G401 (cell line): ENCODE measurements at regions not wholly inside any gene's neighbourhood (a gene's known extent, or its start where the extent isn't known, plus 50 kb on each side); places are given as distances from the start of the nearest gene placed in this dataset.
"Not testable (repeated sequence)": the region's sequence is repeated elsewhere in the genome, so short reads cannot be mapped to it uniquely, and the experiment has no call there.

Experiments
- DNase-seq: peaks from one replicate; pipeline ENCODE4 v3.0.0-alpha.2; 2015; ENCODE audit warnings: low spot score
- in situ Hi-C: cut with HindIII; loops from 2 replicates; pipeline ENCODE4 v1.10.0; 2016; ENCODE audit warnings: low sequenced_read_pairs, mixed read lengths

DNA sequence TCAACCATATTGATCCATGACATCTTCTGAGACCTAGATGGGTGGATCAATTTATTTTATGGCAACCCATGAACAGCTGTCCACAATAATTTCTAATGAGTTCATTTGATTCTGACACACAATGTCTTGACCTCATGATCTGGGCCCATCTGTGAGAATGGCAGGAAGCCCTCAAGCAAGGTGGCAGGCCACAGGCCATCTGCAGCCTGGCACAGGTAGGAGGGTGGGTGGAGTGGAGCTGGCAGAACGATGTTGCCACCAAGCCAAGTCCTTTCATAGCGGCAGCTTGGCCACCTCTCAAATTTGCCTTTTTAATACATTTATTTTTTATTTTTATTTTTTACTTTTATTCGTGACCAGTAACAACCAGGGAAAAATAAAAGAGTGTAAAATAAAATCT is 1181.6 kb upstream of the SORCS1 start:
- peak; percentile 87 for DNase-seq
- in situ Hi-C loops = no loop called here

DNA sequence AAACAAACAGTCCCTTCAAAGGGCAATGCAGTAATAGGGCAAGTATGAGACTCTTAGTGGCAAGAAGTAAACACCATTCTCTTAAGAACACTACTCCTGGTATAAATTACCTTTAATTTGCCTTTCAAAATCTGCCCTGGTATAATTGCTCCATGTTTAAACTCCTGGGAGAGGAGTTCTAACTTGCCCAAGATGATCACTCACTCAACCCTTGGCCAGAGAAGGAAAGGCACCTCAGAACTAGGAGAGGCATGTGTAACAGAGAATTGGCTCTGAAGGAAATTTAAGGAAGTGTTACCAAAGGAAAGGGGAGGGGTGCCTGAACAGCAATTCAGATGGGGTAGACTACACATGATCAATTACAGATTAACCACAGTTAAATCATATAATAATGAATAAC is 1173.6 kb upstream of the SORCS1 start:
- in situ Hi-C loops = no loop called here

DNA sequence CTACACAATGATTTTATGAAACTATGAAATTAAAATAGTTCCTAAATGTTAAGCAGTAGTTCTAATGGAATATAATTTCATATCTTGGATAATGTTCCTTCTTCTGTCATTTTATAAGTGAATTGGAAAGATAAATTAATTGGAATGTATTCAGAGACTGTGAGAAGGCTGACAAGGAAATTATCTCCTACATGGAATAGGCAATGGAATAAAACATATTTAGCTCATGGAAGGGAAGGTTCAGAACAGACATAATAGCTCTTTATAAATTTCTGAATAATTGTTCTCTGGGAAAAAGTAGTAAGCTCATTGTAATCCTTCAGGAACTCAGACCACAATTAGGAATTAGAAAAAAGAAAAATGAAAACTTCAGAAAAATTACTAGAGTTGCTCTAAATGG is 1172.3 kb upstream of the SORCS1 start:
- in situ Hi-C loops = no loop called here
- DNase-seq = no peak

More for the DNA sequence above, 1173.6 kb upstream of the SORCS1 start:
- DNase-seq = no peak

DNA sequence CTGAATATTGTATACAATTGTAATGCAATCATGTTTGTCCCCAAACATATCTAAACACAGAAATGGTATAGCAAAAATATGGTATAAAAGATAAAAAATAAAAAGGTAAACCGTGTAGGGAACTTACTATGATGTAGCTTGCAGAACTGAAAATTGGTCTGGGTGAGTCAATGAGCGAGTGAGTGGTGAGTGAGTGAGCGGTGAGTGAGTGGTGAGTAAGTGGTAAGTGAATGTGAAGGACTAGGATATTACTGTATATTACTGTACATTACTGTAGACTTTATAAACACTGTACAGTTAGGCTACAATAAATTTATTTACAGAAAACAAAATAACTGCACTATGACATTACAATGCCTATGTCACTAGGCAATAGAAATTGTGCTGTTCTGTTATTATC is 1163.2 kb upstream of the SORCS1 start:
- DNase-seq = no peak
- in situ Hi-C loops = no loop called here

DNA sequence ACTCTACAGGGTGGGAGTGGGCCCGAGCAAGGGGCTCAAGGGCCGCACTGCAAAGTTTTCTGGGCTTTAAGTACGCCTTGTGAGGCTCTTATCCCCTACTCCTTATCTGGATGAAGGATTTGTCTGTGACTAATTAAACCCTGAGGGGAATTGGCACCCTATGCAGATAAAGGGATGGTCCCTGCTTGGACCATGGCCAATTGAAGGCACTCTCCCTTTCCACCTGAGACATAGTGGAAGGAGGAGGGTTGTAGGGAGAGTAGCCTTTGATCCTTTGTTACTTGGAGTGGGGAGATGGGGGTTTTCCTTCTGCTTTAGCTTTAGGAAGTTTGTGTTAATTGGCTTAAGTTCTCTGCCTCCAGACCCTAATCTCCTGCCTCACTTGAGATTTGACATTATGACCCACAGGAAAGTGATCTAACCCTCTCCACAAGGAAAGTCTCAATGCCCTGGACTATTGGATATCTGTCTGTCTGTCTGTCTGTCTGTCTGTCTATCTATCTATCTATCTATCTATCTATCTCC is 1158.8 kb upstream of the SORCS1 start:
- DNase-seq = no peak
- in situ Hi-C loops = no loop called here

DNA sequence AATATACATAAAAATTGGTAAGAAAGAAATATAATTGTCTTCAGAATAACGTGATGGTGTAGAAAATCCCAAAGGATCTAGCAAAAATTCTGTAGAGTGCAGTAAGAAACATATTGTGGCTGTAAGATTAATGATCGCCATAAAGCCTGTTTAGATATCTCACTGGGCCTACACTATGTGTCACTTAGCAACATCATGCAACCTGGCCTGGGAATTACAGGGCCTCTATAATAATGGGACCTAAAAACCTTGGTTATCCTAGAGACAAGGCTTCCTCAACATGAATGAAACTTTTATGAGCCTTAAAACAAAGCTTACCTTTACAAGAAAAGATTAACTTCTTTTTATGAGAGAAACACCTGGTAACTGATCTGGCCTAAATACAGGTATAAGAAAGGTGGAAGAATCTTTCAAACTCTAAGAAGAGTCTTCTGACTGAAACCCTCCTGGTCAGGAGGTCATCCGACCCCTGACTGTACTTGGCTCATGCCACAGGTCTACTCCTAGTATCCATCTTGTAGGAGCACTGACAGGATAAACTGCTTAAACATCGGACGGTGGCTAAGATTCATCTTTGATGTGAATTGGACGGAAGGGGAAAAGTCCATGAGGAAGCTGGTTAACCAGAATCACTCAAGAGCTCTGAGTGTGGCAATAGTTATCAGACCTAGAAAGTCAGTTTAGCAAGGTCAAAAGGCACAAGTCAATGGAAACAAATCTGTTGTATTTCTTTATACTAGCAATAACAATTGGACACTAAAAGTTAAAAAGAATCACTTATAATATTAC is 1155.1 kb upstream of the SORCS1 start:
- DNase-seq = no peak
- in situ Hi-C loops = no loop called here

DNA sequence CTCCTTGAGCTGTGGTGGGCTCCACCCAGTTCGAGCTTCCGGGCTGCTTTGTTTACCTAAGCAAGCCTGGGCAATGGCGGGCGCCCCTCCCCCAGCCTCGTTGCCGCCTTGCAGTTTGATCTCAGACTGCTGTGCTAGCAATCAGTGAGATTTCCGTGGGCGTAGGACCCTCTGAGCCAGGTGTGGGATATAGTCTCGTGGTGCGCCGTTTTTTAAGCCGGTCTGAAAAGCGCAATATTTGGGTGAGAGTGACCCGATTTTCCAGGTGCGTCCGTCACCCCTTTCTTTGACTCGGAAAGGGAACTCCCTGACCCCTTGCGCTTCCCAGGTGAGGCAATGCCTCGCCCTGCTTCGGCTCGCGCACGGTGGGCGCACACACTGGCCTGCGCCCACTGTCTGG is 1151.1 kb upstream of the SORCS1 start:
- DNase-seq, in situ Hi-C loops: not testable (repeated sequence)

DNA sequence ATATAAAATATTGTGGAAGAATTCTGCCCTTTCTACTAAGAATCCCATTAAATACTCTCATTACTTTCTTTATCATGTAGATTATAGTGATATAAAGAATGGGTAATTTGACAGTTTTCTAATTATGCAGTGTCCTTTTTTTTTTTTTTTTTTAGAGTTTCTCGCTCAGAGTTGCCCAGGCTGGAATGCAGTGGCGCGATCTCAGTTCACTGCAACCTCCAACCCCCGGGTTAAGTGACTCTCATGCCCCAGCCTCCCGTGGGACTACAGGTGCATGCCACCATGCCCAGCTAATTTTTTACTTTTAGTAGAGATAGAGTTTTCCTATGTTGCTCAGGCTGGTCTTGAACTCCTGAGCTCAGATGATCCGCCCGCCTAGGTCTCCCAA is 1143.4 kb upstream of the SORCS1 start:
- DNase-seq = no peak
- in situ Hi-C loops = no loop called here

DNA sequence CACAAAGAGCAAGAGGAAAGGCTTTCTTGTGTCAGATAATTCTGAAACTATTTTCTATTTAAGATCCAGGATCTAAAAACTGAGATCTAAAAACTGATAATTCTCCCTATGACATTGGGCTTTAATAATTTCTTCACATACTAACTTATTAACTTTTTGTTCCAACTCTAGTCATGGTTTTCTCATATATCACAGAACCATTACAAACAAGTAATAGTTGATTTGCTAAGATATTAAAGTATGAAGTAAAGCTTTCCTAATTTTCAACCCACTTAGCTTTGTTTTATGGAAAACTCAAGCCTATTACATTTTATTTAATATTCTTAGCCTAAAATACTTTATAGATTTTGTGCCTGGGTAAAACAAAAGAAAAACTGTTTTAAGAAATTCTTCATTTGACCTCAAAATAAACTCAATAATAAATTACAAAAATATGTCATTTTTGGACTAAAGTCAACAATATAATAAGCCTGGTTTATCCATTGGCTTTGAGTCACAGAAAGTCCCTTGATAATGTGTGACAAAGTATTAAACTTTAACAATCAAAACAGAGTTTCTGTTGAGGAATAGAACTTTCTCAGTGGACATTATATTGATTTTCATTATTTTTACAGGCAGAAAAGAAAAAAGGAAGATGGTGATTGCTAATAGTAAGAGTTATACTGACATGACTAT is 1142.9 kb upstream of the SORCS1 start:
- in situ Hi-C loops = no loop called here
- DNase-seq = no peak

DNA sequence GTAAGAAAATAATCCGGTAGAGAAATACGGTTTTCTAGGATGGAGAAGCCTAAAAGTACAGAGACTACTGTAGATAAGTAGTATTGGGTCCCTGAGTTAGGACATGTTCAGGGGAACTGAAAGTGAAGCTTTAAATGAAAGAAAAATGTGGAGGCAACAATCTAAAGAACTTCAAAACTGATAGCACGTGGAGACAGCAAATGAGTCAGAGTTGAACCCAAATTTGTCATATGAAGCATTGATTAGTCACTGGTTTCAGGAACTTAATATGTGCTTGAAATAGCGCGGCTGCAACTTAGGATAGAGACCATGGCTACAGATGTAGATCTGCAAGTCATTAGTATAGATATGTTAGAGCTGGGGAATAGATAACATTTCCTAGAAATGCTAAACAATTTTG is 1138.6 kb upstream of the SORCS1 start:
- no peak for DNase-seq
- in situ Hi-C loops = no loop called here

DNA sequence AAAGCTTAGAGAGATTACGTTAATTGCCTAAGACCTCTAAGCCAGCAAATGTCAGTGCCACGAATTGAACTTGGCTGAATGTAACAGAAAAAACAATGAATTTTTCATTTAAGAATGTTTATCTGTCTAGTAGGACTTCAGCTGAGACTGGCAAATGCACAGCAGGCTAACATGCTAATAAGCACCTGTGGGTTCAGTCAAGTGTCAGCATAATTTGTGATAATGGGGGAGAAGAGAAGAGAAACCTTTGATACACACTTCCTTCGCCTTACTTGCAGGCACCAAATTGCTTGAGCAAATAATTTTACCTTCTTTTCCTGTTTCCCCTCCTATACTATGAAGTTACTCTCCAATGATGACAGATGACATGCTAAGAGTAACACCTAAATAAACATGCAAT is 1136.5 kb upstream of the SORCS1 start:
- in situ Hi-C loops = no loop called here
- DNase-seq = no peak

DNA sequence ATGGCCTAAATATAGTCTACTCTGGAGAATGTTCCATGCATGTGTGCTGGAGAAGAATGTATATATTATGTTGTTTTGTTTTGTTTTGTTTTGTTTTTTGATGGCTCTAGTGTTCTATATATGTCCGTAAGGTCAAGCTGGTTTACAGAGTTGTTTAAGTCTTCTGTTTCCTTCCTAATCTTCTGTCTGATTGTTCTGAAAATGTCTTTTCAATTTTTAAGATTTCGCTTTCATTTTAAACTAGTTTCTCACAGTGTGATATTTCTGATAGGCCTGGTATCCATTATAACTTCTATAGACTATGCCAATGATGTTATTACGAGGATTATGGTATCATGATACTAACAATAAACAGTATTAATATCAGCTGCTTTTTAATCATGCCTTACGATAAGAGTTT is 1126.3 kb upstream of the SORCS1 start:
- no peak for DNase-seq
- in situ Hi-C loops = no loop called here

DNA sequence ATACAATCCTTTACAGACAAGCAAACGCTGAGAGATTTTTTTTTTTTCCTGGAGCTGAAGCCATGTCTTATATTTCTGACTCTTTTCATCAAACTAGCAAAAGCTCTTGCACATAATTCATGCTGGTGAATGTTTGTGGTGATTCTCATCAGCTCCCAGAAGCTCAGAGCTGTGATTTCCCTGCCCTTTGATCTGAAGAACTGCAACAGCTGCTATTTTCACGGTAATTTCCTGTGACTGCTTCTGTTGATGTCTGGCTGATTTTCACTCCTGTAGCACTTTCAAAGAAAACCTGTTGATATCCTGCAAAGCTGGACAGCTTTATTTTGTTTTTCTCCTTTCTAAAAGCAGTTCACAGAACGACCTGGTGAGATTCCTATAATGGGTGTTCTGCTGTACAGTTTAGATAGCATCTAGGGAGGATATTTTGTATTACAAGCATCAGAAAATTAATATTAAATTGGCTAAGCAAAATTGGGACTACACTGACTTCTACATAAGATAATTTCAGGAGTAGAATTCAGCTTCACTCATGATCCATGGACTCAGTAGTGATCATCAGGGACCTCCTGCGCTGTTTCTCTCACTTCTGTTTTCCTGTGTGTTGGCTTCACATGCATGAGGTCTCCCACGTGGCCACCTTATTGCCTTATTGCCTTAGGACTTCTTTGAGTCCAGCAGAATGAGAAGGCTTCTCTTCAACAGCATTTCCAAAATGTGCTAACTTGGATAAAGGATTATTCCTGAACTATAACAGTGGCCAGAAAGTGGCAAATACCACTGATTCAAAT is 1111.6 kb upstream of the SORCS1 start:
- in situ Hi-C loops = no loop called here
- no peak for DNase-seq

DNA sequence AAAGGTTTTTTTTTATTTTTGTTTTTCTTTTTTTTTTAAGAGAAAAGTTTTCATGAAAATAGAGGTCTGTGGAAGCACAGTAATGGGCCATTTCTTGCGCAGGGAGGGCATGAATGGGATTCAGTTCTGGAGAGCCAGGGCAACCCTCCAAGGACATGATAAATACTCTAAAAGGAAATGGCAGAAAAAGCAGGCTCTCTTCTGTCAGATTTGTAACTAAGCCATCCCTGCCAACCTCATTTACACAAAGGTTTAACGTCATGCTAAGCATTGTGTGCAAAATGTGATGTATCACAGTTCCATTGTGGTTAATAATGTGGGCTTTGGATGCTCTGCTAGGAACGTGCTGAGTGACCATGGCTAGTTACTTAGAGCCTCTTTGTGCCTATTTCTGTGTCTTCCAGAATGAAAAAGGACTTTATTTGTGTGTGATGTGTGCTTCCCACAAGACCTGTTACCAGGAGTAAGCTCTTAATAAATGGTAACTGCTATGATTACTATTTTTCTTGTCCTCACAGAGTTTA is 1095.9 kb upstream of the SORCS1 start:
- DNase-seq = no peak
- in situ Hi-C loops = no loop called here

DNA sequence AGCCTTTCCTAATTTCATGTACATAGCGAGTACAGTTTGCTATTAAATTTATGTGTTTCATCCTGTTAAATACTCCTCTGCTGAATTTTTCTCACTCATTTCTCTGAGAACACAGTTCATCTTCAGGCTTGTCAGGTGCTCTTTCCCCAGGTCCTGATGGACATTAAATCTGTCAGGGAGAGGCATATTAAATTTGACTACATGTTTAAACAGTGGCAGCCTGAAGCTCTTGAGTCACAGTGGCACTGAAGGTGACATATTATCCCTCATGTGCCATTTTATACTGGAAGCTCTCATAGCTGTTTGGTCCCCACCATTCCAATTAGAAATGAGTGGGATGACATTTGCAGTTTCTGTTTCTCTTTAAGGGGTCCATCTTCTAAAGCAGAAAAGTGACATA is 1089.6 kb upstream of the SORCS1 start:
- in situ Hi-C loops = no loop called here
- no peak for DNase-seq

DNA sequence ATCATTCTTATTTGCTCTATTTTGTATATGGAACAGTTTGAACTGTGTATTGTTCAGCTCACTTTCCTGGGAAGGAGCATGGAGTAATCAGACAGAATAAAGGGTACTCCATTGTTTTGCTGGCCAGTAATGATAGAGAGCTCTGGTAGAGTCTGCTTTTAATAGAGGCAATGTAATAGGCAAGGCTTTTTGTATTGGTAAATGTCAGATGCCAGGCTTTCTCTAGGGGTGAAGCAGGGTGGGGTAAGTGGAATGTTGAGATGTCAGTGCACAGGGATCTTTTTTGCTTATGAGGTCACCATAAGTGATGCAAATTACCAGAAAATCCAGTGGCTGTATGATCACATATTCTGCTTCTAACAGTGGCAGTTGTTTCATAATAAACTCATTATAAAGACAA is 1088.3 kb upstream of the SORCS1 start:
- in situ Hi-C loops = no loop called here
- no peak for DNase-seq

DNA sequence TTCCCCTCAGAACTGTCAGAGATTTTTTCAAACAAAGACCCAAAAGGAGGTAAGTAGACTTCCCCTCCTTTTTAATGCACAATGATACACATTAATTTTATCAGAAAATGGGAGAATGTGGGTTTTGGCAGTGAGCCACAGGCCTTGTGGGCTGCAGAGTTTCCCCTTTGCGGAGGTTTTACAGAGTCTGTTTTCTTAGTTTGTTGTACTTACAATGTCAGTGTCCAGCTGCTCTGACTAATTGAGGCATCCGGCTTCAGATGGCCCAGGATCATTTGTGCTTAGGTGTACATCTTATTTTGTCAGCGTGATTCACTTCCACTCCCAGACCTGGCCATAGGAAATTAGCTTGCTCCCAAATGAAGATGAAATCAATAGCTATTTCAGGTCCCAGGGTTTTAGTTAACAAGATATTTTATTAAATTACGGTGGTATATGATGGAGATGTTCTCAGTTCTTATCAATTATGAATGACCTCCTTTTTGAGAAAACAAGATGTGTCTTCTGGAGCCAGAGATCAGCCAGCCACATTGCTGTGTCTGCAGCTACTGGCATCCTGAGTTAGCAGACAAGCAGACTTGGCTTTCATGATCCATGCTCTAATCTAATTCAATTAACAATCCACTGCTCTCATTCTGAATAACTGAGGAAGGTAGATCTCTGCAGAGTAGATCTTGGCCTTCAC is 1086.6 kb upstream of the SORCS1 start:
- in situ Hi-C loops = no loop called here
- DNase-seq = no peak

DNA sequence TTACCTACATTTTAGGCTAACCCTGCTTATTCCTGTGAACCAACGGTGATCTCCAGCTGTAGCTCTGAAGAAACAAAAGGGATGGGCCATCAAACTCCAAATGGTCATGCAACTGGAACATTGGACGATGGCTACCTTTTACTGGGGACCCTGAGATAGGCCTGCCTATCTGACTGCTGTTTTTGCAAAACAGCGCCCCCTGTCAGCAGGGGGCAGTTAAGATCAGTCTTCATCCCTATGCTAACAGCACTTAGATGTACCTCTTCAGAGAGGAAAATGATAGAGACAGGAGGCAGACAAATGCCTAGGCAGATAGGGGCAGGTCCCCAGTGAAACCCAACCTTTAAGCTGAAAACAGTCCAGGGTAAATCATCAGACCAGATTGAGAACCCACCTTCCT is 1085.4 kb upstream of the SORCS1 start:
- DNase-seq = no peak
- in situ Hi-C loops = no loop called here
